ENCODE measurements at regions not wholly inside any gene's neighbourhood (a gene's known extent, or its start where the extent isn't known, plus 50 kb on each side); places are given as distances from the start of the nearest gene placed in this dataset.

DNA sequence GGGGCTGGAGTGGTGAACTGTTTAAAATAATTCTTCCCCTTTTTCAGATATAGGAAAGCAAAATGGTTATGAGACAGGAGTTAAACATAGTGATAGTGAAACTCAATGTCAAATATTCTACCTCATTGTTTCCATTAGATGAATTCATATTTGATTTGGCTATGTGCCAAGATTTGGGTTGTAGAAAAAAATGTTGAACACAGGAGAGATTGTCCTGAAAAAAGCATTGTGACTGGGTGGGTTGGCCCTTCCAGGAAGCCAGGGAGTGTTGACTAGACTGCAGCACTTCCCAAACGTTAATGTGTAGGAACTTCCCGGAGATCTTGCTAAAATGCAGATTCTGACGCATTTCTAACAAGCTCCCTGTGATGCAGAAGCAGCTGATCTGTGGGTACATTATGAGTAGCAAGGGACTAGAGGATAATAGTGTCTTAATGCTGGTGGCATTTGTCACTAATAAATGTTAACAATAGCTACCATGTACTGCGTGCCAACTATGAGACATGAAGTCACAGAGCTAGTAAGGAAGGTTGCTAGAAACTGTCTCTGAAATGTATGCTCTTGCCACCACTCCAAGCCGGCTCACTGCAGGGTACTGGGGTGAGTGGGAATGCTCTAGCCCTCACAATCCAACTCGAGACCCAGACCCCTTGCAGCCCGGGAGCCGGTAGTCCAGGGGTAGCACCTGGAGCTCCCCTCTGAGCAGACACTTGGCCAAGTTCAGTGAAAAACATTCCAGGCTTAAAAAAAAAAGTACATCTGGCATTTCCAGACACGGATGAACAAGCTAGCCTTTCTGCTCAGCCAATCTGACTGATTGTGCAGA is 120.6 kb downstream of the CD47 start:
- no peaks in the 10 kb centered on the region for H3K36me3 ChIP-seq (ENCODE audit: insufficient read depth, low read length)
- no peaks in the 10 kb centered on the region for H3K79me2 ChIP-seq (ENCODE audit: control insufficient read depth, insufficient read depth, low read length, unreplicated experiment)
- H3K27ac ChIP-seq (ENCODE audit: low read depth, low read length) = no peak overlapping the region
- no peaks in the 10 kb centered on the region for H3K27me3 ChIP-seq (ENCODE audit: insufficient read depth, low read length)
- no peak overlapping the region for H3K4me3 ChIP-seq (ENCODE audit: low read depth, low read length)
- H2AFZ ChIP-seq (ENCODE audit: low read length, unreplicated experiment) = no peak overlapping the region
- H3K4me1 ChIP-seq (ENCODE audit: control insufficient read depth, insufficient read depth, low read length, unreplicated experiment) = peaks cover 15% of the 10 kb centered on the region

DNA sequence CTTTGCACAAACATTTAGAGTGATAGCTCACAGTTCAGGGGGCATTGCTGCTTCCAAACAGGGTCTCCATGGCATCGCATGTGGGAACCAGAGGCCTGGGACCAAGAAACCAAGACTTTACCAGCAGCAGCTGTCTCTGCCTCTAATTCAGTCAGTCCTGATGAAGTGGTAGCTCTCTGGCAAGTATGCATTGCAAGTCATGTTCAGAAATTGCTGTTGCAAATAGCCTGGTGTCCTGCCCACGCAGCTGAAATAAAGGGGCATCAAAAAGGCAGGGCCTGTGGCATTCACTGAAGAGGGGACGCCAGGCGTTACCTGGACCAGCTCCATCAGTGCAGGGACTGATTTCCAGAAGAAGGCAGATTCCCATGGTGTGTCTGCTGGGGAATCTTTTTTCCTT is 121.3 kb downstream of the CD47 start:
- peaks cover 15% of the 10 kb centered on the region for H3K4me1 ChIP-seq (ENCODE audit: control insufficient read depth, insufficient read depth, low read length, unreplicated experiment)
- no peaks in the 10 kb centered on the region for H3K79me2 ChIP-seq (ENCODE audit: control insufficient read depth, insufficient read depth, low read length, unreplicated experiment)
- H3K36me3 ChIP-seq (ENCODE audit: insufficient read depth, low read length) = no peaks in the 10 kb centered on the region
- H3K27me3 ChIP-seq (ENCODE audit: insufficient read depth, low read length) = no peaks in the 10 kb centered on the region
- no peak overlapping the region for H3K27ac ChIP-seq (ENCODE audit: low read depth, low read length)
- no peak overlapping the region for H2AFZ ChIP-seq (ENCODE audit: low read length, unreplicated experiment)
- H3K4me3 ChIP-seq (ENCODE audit: low read depth, low read length) = no peak overlapping the region

GRCh38 chr3:107966276-107966675 is 124.6 kb downstream of the CD47 start:
- H3K27me3 ChIP-seq (ENCODE audit: insufficient read depth, low read length) = no peaks in the 10 kb centered on the region
- no peak overlapping the region for H3K4me3 ChIP-seq (ENCODE audit: low read depth, low read length)
- H3K4me1 ChIP-seq (ENCODE audit: control insufficient read depth, insufficient read depth, low read length, unreplicated experiment) = peaks cover 18% of the 10 kb centered on the region
- no peak overlapping the region for H3K27ac ChIP-seq (ENCODE audit: low read depth, low read length)
- H2AFZ ChIP-seq (ENCODE audit: low read length, unreplicated experiment) = no peak overlapping the region
- no peaks in the 10 kb centered on the region for H3K36me3 ChIP-seq (ENCODE audit: insufficient read depth, low read length)
- H3K79me2 ChIP-seq (ENCODE audit: control insufficient read depth, insufficient read depth, low read length, unreplicated experiment) = no peaks in the 10 kb centered on the region

- no peaks in the 10 kb centered on the region for H3K79me2 ChIP-seq (ENCODE audit: control insufficient read depth, insufficient read depth, low read length, unreplicated experiment)
- no peaks in the 10 kb centered on the region for H3K36me3 ChIP-seq (ENCODE audit: insufficient read depth, low read length)
- peaks cover 14% of the 10 kb centered on the region for H3K4me1 ChIP-seq (ENCODE audit: control insufficient read depth, insufficient read depth, low read length, unreplicated experiment)
- no peak overlapping the region for H3K27ac ChIP-seq (ENCODE audit: low read depth, low read length)
- no peak overlapping the region for H3K4me3 ChIP-seq (ENCODE audit: low read depth, low read length)
- no peak overlapping the region for H2AFZ ChIP-seq (ENCODE audit: low read length, unreplicated experiment)
- H3K27me3 ChIP-seq (ENCODE audit: insufficient read depth, low read length) = no peaks in the 10 kb centered on the region
Observed at GRCh38 chr3:107965136-107965655, 125.6 kb downstream of the CD47 start.

DNA sequence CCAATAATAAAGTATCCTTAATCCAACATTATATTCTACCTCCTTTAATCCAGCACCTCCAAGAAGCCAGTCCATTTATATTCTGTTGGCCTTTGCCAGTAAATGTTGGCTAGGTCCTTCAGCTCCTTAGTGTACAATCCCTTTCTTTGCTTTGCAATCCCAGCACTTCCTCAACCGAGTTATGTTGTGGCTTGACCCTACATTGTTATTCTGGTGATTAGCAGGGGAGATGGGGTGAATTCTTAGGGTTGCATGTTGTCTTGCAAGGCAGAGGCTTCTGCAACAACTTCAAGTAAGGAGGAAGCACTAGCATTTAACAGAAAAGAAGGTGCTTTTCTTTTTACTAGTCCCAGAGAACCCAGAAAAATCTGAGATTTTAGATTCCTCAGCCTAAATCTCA is 127.2 kb downstream of the CD47 start:
- Histone ChIP-seq H3K27ac (ENCODE audit: low read depth, low read length) (no peak overlapping the region), H3K36me3 (ENCODE audit: insufficient read depth, low read length) (no peaks in the 10 kb centered on the region), H3K4me1 (ENCODE audit: control insufficient read depth, insufficient read depth, low read length, unreplicated experiment) (peaks cover 15% of the 10 kb centered on the region), H3K27me3 (ENCODE audit: insufficient read depth, low read length) (no peaks in the 10 kb centered on the region), H2AFZ (ENCODE audit: low read length, unreplicated experiment) (no peak overlapping the region), H3K4me3 (ENCODE audit: low read depth, low read length) (no peak overlapping the region), H3K79me2 (ENCODE audit: control insufficient read depth, insufficient read depth, low read length, unreplicated experiment) (no peaks in the 10 kb centered on the region)

DNA sequence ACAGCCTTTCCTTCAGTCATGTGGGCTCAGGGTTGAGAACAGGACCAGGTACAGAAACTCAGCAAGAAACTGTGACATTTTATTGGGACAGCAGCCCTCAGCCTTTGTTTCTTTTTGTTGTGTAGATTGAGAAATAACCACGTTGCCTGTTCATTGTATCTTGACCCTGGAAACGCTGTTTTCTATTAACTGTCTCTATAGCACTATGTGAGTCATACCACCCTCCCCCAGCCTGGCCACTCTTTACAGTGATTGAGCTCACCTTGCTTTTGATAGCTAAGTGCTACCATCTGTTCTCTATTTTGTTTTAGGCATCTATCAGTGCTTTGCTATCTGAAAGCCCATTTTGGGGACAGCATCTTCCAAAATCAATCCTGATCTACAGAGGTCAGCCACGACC is 127.9 kb downstream of the CD47 start:
- Histone ChIP-seq H2AFZ (ENCODE audit: low read length, unreplicated experiment) (no peak overlapping the region), H3K36me3 (ENCODE audit: insufficient read depth, low read length) (no peaks in the 10 kb centered on the region), H3K4me1 (ENCODE audit: control insufficient read depth, insufficient read depth, low read length, unreplicated experiment) (peaks cover 21% of the 10 kb centered on the region), H3K4me3 (ENCODE audit: low read depth, low read length) (no peak overlapping the region), H3K27me3 (ENCODE audit: insufficient read depth, low read length) (no peaks in the 10 kb centered on the region), H3K79me2 (ENCODE audit: control insufficient read depth, insufficient read depth, low read length, unreplicated experiment) (no peaks in the 10 kb centered on the region), H3K27ac (ENCODE audit: low read depth, low read length) (no peak overlapping the region)

GRCh38 chr3:107962037-107962436 is 128.8 kb downstream of the CD47 start:
- Histone ChIP-seq H3K79me2 (ENCODE audit: control insufficient read depth, insufficient read depth, low read length, unreplicated experiment) (no peaks in the 10 kb centered on the region), H3K27me3 (ENCODE audit: insufficient read depth, low read length) (no peaks in the 10 kb centered on the region), H3K4me3 (ENCODE audit: low read depth, low read length) (no peak overlapping the region), H3K27ac (ENCODE audit: low read depth, low read length) (no peak overlapping the region), H2AFZ (ENCODE audit: low read length, unreplicated experiment) (no peak overlapping the region), H3K36me3 (ENCODE audit: insufficient read depth, low read length) (no peaks in the 10 kb centered on the region), H3K4me1 (ENCODE audit: control insufficient read depth, insufficient read depth, low read length, unreplicated experiment) (peaks cover 30% of the 10 kb centered on the region)

- no peak overlapping the region for H2AFZ ChIP-seq (ENCODE audit: low read length, unreplicated experiment)
- H3K36me3 ChIP-seq (ENCODE audit: insufficient read depth, low read length) = no peaks in the 10 kb centered on the region
- peaks cover 35% of the 10 kb centered on the region for H3K4me1 ChIP-seq (ENCODE audit: control insufficient read depth, insufficient read depth, low read length, unreplicated experiment)
- H3K4me3 ChIP-seq (ENCODE audit: low read depth, low read length) = no peak overlapping the region
- no peaks in the 10 kb centered on the region for H3K79me2 ChIP-seq (ENCODE audit: control insufficient read depth, insufficient read depth, low read length, unreplicated experiment)
- peak overlapping the region; percentile 56 for H3K27ac ChIP-seq (ENCODE audit: low read depth, low read length)
- no peaks in the 10 kb centered on the region for H3K27me3 ChIP-seq (ENCODE audit: insufficient read depth, low read length)
Observed at GRCh38 chr3:107959550-107960154, 131.2 kb downstream of the CD47 start.

DNA sequence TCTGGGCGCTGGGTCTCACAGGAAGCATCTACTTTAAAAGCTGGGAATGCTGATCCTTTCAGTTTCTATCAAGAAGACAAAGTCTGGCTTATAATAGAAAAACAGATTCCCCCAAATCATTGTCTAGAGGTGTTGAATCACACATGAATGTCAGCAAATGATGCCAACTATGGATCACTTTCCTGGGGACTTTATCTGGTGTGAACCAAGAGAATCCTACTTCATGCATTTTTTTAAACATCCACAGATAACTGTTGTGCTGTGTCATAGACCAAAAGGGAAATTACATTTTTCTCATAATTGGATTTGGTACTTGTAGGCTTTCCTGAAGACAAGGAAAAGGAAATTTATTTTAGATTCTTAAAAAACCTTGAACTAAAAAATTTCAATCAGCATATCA is 132.7 kb downstream of the CD47 start:
- Histone ChIP-seq H3K79me2 (ENCODE audit: control insufficient read depth, insufficient read depth, low read length, unreplicated experiment) (no peaks in the 10 kb centered on the region), H3K27me3 (ENCODE audit: insufficient read depth, low read length) (no peaks in the 10 kb centered on the region), H3K36me3 (ENCODE audit: insufficient read depth, low read length) (no peaks in the 10 kb centered on the region), H2AFZ (ENCODE audit: low read length, unreplicated experiment) (peak overlapping the region; percentile 72), H3K4me3 (ENCODE audit: low read depth, low read length) (peak overlapping the region; percentile 69), H3K4me1 (ENCODE audit: control insufficient read depth, insufficient read depth, low read length, unreplicated experiment) (peaks cover 35% of the 10 kb centered on the region), H3K27ac (ENCODE audit: low read depth, low read length) (peak overlapping the region; percentile 70)

DNA sequence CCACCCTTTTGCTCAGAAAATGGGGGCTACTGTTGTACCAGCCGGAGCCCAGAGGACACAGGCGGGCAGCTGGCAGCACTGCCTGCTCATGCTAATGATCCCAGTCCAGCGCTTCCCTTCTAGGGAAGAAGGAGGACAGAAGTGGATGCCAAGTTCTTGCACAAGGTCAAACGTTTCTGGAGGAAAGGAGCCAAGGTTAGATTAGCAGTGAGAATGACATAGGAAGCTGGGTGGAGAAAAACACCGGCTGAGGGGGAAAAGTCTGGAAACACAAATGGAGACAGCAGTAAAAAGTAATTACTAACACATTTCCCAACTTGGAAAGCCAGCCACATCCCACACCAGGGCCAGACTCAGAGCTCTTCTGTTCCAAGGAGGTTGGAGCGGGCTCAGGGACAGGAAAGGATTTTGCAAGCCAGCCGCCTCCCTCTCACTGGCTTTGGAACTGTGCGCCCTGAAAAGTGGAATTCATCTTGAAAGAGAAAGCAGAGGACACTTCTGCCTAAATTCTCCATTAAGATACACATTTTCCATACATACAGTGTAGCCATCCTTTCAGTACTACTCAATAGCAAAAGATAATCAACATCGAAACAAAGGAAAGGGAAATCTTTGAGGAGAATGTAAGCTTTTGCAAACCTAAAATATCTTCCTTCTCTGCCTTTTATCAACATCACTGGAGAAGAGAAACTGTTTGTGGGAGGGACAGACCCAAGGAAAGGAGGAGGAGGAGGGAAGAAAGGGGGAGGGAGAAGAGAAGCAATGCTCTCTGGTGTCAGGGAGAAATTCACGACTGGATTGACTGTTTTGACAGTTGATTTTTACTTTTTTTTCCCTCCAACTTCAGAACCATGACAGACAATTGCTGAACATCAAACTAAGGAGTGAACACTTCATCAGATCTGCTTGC is 133.6 kb downstream of the CD47 start:
- H3K27me3 ChIP-seq (ENCODE audit: insufficient read depth, low read length) = no peaks in the 10 kb centered on the region
- H3K79me2 ChIP-seq (ENCODE audit: control insufficient read depth, insufficient read depth, low read length, unreplicated experiment) = no peaks in the 10 kb centered on the region
- peaks cover 32% of the 10 kb centered on the region for H3K4me1 ChIP-seq (ENCODE audit: control insufficient read depth, insufficient read depth, low read length, unreplicated experiment)
- H2AFZ ChIP-seq (ENCODE audit: low read length, unreplicated experiment) = peak overlapping the region; percentile 72
- H3K27ac ChIP-seq (ENCODE audit: low read depth, low read length) = peak overlapping the region; percentile 70
- no peaks in the 10 kb centered on the region for H3K36me3 ChIP-seq (ENCODE audit: insufficient read depth, low read length)
- peak overlapping the region; percentile 69 for H3K4me3 ChIP-seq (ENCODE audit: low read depth, low read length)

Measured in ACC112 (cell line).